ENCODE measurements at regions not wholly inside any gene's neighbourhood (a gene's known extent, or its start where the extent isn't known, plus 50 kb on each side); places are given as distances from the start of the nearest gene placed in this dataset.

DNA sequence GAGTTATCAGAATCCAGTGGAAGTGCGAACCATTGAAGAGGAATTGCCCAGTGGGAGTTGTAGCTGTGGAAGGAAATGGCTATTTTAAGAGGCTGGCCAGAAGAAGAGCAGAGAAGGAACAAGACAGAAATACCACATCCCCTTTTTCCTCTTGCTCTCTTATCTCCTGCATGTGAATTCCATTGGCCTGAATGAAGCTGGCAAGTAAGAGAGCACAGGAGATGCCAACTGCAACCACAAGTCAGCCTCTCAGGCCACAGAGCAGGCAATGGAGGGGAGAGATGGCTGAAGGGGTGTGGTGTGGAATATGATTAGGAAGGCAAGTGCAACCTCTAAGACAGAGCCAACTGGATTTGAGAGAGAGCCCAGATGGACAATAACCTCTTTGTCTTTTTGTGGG lies 362.7 kb upstream of the IMPG1 start:
- ChIA-PET CTCF (no interaction called here), RAD21 (ENCODE audit: low non-redundant PET in 1 of 2, low total read pairs in 2 of 2, uncharacterized antibody in 2 of 2, unreplicated experiment in 2 of 2) (no interaction called here)
- BruUV-seq (replicated peaks): no TSS peak

DNA sequence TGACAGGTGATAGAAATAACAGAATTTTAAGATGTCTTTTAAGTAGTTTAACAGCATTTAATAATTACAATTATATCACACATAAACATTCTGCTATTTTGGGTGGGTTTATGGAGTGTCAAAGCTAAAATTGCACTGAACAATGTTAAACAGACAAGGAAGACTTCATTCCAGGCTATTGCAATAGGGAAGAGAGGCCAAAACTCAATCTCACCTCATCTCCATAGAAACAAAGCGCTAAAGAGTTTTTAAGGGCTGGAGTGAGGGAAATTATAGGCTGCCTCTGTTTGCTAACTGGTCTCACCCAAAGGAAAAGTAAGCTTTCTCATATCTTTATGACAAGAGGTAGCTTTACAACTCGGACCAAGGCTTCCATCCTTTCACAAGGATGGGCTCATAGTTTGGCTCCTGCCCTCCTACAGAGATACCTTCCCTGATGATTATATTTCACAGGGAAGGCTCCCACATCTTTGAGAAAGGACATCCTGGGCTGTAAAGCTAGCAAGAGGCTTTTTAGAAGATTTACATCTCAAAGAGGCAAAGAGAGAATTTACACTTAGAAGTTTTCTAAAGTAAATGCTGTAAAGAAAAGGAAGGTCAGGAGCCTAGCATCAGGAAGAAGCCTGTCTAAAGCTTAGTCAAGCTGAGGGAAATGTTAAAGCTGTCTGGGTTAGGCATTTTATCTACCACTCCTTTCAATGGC lies 350.2 kb upstream of the IMPG1 start:
- intact Hi-C loops (cut with micrococcal nuclease): no loop called here
- BruUV-seq (replicated peaks): no TSS peak
- RAD21 ChIA-PET (ENCODE audit: low non-redundant PET in 1 of 2, low total read pairs in 2 of 2, uncharacterized antibody in 2 of 2, unreplicated experiment in 2 of 2): no interaction called here
- TF ChIP-seq POLR2A (IDR thresholded peaks at IDR 0.05; ENCODE audit: borderline replicate concordance, extremely low read depth, insufficient read depth, insufficient read length) (no peak), SP1 (IDR thresholded peaks at IDR 0.05; ENCODE audit: low read depth) (no peak), EZH2phosphoT487 (IDR thresholded peaks at IDR 0.05; ENCODE audit: borderline replicate concordance) (no peak), SRF (IDR thresholded peaks at IDR 0.05; ENCODE audit: low read depth) (no peak), TCF7L2 (IDR thresholded peaks at IDR 0.05; ENCODE audit: borderline replicate concordance, extremely low read depth, insufficient read depth, insufficient read length) (no peak), EGR1 (IDR thresholded peaks at IDR 0.05; ENCODE audit: low read depth) (no peak)
- TF ChIP-seq, protein P1, sequence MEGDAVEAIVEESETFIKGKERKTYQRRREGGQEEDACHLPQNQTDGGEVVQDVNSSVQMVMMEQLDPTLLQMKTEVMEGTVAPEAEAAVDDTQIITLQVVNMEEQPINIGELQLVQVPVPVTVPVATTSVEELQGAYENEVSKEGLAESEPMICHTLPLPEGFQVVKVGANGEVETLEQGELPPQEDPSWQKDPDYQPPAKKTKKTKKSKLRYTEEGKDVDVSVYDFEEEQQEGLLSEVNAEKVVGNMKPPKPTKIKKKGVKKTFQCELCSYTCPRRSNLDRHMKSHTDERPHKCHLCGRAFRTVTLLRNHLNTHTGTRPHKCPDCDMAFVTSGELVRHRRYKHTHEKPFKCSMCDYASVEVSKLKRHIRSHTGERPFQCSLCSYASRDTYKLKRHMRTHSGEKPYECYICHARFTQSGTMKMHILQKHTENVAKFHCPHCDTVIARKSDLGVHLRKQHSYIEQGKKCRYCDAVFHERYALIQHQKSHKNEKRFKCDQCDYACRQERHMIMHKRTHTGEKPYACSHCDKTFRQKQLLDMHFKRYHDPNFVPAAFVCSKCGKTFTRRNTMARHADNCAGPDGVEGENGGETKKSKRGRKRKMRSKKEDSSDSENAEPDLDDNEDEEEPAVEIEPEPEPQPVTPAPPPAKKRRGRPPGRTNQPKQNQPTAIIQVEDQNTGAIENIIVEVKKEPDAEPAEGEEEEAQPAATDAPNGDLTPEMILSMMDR (IDR thresholded peaks at IDR 0.05 in 2 of 3, conservative IDR thresholded peaks at IDR 0.05 in 1 of 3; ENCODE audit: borderline replicate concordance in 1 of 3, insufficient read depth in 1 of 3, low read depth in 2 of 3, low read length in 2 of 3): no peak
- TF ChIP-seq, protein P2, sequence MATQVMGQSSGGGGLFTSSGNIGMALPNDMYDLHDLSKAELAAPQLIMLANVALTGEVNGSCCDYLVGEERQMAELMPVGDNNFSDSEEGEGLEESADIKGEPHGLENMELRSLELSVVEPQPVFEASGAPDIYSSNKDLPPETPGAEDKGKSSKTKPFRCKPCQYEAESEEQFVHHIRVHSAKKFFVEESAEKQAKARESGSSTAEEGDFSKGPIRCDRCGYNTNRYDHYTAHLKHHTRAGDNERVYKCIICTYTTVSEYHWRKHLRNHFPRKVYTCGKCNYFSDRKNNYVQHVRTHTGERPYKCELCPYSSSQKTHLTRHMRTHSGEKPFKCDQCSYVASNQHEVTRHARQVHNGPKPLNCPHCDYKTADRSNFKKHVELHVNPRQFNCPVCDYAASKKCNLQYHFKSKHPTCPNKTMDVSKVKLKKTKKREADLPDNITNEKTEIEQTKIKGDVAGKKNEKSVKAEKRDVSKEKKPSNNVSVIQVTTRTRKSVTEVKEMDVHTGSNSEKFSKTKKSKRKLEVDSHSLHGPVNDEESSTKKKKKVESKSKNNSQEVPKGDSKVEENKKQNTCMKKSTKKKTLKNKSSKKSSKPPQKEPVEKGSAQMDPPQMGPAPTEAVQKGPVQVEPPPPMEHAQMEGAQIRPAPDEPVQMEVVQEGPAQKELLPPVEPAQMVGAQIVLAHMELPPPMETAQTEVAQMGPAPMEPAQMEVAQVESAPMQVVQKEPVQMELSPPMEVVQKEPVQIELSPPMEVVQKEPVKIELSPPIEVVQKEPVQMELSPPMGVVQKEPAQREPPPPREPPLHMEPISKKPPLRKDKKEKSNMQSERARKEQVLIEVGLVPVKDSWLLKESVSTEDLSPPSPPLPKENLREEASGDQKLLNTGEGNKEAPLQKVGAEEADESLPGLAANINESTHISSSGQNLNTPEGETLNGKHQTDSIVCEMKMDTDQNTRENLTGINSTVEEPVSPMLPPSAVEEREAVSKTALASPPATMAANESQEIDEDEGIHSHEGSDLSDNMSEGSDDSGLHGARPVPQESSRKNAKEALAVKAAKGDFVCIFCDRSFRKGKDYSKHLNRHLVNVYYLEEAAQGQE (IDR thresholded peaks at IDR 0.05; ENCODE audit: low read depth): no peak

More for the DNA sequence above, 362.7 kb upstream of the IMPG1 start:
- Histone ChIP-seq H3K27ac (ENCODE audit: low read depth, low read length) (no peak overlapping the region), H3K9me3 (ENCODE audit: control insufficient read depth in 1 of 2, insufficient read depth in 1 of 2, low read depth in 1 of 2, low read length in 2 of 2) (no peaks in the 10 kb centered on the region), H3K4me3 (replicated peaks in 1 of 2; ENCODE audit: low read depth in 1 of 2, low read length in 2 of 2) (no peak overlapping the region), H3K4me2 (ENCODE audit: low read length) (no peak overlapping the region), H4K20me1 (ENCODE audit: insufficient read depth) (no peaks in the 10 kb centered on the region), H3K27me3 (ENCODE audit: insufficient read depth, low read length) (no peaks in the 10 kb centered on the region), H2AFZ (ENCODE audit: low read depth, low read length, poor library complexity, severe bottlenecking) (no peak overlapping the region), H3K4me1 (ENCODE audit: control insufficient read depth in 1 of 2, insufficient read depth in 2 of 2, low read length in 2 of 2) (no peaks in the 10 kb centered on the region), H3K36me3 (ENCODE audit: control insufficient read depth in 1 of 2, insufficient read depth in 2 of 2, low read length in 2 of 2) (no peaks in the 10 kb centered on the region), H3K9ac (ENCODE audit: low read length) (no peak overlapping the region), H3K79me2 (ENCODE audit: insufficient read depth, low read length) (no peaks in the 10 kb centered on the region), H3K9me2 (ENCODE audit: insufficient read depth) (no peaks in the 10 kb centered on the region)
- DNase-seq (ENCODE audit: low read depth, low spot score) (no peak), ATAC-seq (no peak)
- TF ChIP-seq POLR2AphosphoS5 (IDR thresholded peaks at IDR 0.05; ENCODE audit: low read depth, low read length): no peak
- no peak for TF ChIP-seq POLR2A (IDR thresholded peaks at IDR 0.05; ENCODE audit: borderline replicate concordance, extremely low read depth, insufficient read depth, insufficient read length)
- no peak for TF ChIP-seq FOSL1 (IDR thresholded peaks at IDR 0.05; ENCODE audit: low read depth)
- no peak for TF ChIP-seq JUND (IDR thresholded peaks at IDR 0.05)
- no peak for TF ChIP-seq ATF3 (IDR thresholded peaks at IDR 0.05)
- no peak for TF ChIP-seq EZH2 (IDR thresholded peaks at IDR 0.05)
- intact Hi-C loops (cut with micrococcal nuclease): no loop called here
- POLR2A ChIA-PET: no interaction called here

More for the DNA sequence above, 350.2 kb upstream of the IMPG1 start:
- Histone ChIP-seq H3K9ac (ENCODE audit: low read length) (no peak overlapping the region), H3K9me2 (ENCODE audit: insufficient read depth) (no peaks in the 10 kb centered on the region), H3K4me2 (ENCODE audit: low read length) (no peak overlapping the region), H3K9me3 (ENCODE audit: control insufficient read depth in 1 of 2, insufficient read depth in 1 of 2, low read depth in 1 of 2, low read length in 2 of 2) (no peaks in the 10 kb centered on the region), H3K27ac (ENCODE audit: low read depth, low read length) (no peak overlapping the region), H3K27me3 (ENCODE audit: insufficient read depth, low read length) (no peaks in the 10 kb centered on the region), H3K36me3 (ENCODE audit: control insufficient read depth in 1 of 2, insufficient read depth in 2 of 2, low read length in 2 of 2) (no peaks in the 10 kb centered on the region), H3K4me1 (ENCODE audit: control insufficient read depth in 1 of 2, insufficient read depth in 2 of 2, low read length in 2 of 2) (no peaks in the 10 kb centered on the region), H2AFZ (ENCODE audit: low read depth, low read length, poor library complexity, severe bottlenecking) (no peak overlapping the region), H3K79me2 (ENCODE audit: insufficient read depth, low read length) (no peaks in the 10 kb centered on the region), H3K4me3 (replicated peaks in 1 of 2; ENCODE audit: low read depth in 1 of 2, low read length in 2 of 2) (no peak overlapping the region), H4K20me1 (ENCODE audit: insufficient read depth) (no peaks in the 10 kb centered on the region)
- POLR2A ChIA-PET: no interaction called here
- CTCF ChIA-PET: no interaction called here
- ATAC-seq: no peak
- no peak for DNase-seq (ENCODE audit: low read depth, low spot score)
